Neuron (in vitro differentiated cells): ENCODE measurements at regions not wholly inside any gene's neighbourhood (a gene's known extent, or its start where the extent isn't known, plus 50 kb on each side); places are given as distances from the start of the nearest gene placed in this dataset.
"Not testable (repeated sequence)": the region's sequence is repeated elsewhere in the genome, so short reads cannot be mapped to it uniquely, and the experiment has no call there.

ENCODE experiments used
- H2AFZ ChIP-seq: one replicate; pipeline ENCODE4 v1.6.1; 2013; ENCODE audit warnings: low read depth, mild to moderate bottlenecking, inconsistent platforms, low read length, moderate library complexity
- H3K27me3 ChIP-seq: one replicate; pipeline ENCODE4 v1.6.1; 2013; ENCODE audit warnings: low read length; ENCODE audit not compliant: insufficient read depth
- H3K36me3 ChIP-seq: one replicate; pipeline ENCODE4 v1.6.1; 2013; ENCODE audit warnings: low read length; ENCODE audit not compliant: insufficient read depth
- H3K4me1 ChIP-seq: one replicate; pipeline ENCODE4 v1.6.1; 2013; ENCODE audit warnings: low read length; ENCODE audit not compliant: insufficient read depth
- H3K4me3 ChIP-seq: 2 replicates; pipeline ENCODE4 v1.5.1; 2013; ENCODE audit warnings: mild to moderate bottlenecking, low read length, moderate library complexity
- H3K9me3 ChIP-seq: one replicate; pipeline ENCODE4 v1.6.1; 2013; ENCODE audit warnings: low read length

GRCh38 chr2:187869195-187869594, 315.0 kb upstream of the TFPI start:
- no peaks in the 10 kb centered on the region for H3K27me3 ChIP-seq
- H3K4me1 ChIP-seq: no peaks in the 10 kb centered on the region
- H3K36me3 ChIP-seq: no peaks in the 10 kb centered on the region
- H2AFZ ChIP-seq: no peak overlapping the region
- H3K4me3 ChIP-seq: no peak overlapping the region
- H3K9me3 ChIP-seq: no peaks in the 10 kb centered on the region

- no peaks in the 10 kb centered on the region for H3K27me3 ChIP-seq
- no peaks in the 10 kb centered on the region for H3K36me3 ChIP-seq
- H3K4me1 ChIP-seq: no peaks in the 10 kb centered on the region
- H3K4me3 ChIP-seq: no peak overlapping the region
- no peak overlapping the region for H2AFZ ChIP-seq
- H3K9me3 ChIP-seq: no peaks in the 10 kb centered on the region
These were observed 317.3 kb upstream of the TFPI start for GRCh38 chr2:187871506-187871905.

GRCh38 chr2:187873132-187873531, 318.9 kb upstream of the TFPI start:
- Histone ChIP-seq H3K27me3 (no peaks in the 10 kb centered on the region), H3K4me1 (peaks cover 1% of the 10 kb centered on the region), H3K9me3 (no peaks in the 10 kb centered on the region), H2AFZ (no peak overlapping the region), H3K4me3 (no peak overlapping the region), H3K36me3 (no peaks in the 10 kb centered on the region)

- H3K9me3 ChIP-seq: no peaks in the 10 kb centered on the region
- H3K4me1 ChIP-seq: peaks cover 1% of the 10 kb centered on the region
- no peaks in the 10 kb centered on the region for H3K27me3 ChIP-seq
- no peaks in the 10 kb centered on the region for H3K36me3 ChIP-seq
- no peak overlapping the region for H2AFZ ChIP-seq
- H3K4me3 ChIP-seq: no peak overlapping the region
These were observed 320.6 kb upstream of the TFPI start for GRCh38 chr2:187874786-187875185.

GRCh38 chr2:187875261-187876141, 321.3 kb upstream of the TFPI start:
- H3K9me3 ChIP-seq: no peaks in the 10 kb centered on the region
- H3K36me3 ChIP-seq: no peaks in the 10 kb centered on the region
- H3K27me3 ChIP-seq: no peaks in the 10 kb centered on the region
- H3K4me1 ChIP-seq: peaks cover 1% of the 10 kb centered on the region
- H3K4me3 ChIP-seq: no peak overlapping the region
- H2AFZ ChIP-seq: no peak overlapping the region

- H3K27me3 ChIP-seq: no peaks in the 10 kb centered on the region
- no peaks in the 10 kb centered on the region for H3K9me3 ChIP-seq
These were observed 322.3 kb upstream of the TFPI start for GRCh38 chr2:187876554-187876953.

GRCh38 chr2:187877391-187877790, 323.2 kb upstream of the TFPI start:
- H3K4me3 ChIP-seq: no peak overlapping the region
- peaks cover 1% of the 10 kb centered on the region for H3K4me1 ChIP-seq
- H3K9me3 ChIP-seq: no peaks in the 10 kb centered on the region
- H3K27me3 ChIP-seq: no peaks in the 10 kb centered on the region
- H3K36me3 ChIP-seq: no peaks in the 10 kb centered on the region
- no peak overlapping the region for H2AFZ ChIP-seq

More at GRCh38 chr2:187876554-187876953, 322.3 kb upstream of the TFPI start:
- Histone ChIP-seq H3K4me3 (no peak overlapping the region), H3K36me3 (no peaks in the 10 kb centered on the region), H3K4me1 (peaks cover 1% of the 10 kb centered on the region), H2AFZ (no peak overlapping the region)

GRCh38 chr2:187878112-187878511, 323.9 kb upstream of the TFPI start:
- Histone ChIP-seq H3K4me3 (no peak overlapping the region), H3K4me1 (peaks cover 1% of the 10 kb centered on the region), H3K36me3 (no peaks in the 10 kb centered on the region), H3K27me3 (no peaks in the 10 kb centered on the region), H3K9me3 (no peaks in the 10 kb centered on the region), H2AFZ (no peak overlapping the region)

GRCh38 chr2:187879491-187879890, 325.3 kb upstream of the TFPI start:
- Histone ChIP-seq H2AFZ (no peak overlapping the region), H3K9me3 (no peaks in the 10 kb centered on the region), H3K4me1 (peaks cover 1% of the 10 kb centered on the region), H3K27me3 (no peaks in the 10 kb centered on the region), H3K36me3 (no peaks in the 10 kb centered on the region), H3K4me3 (no peak overlapping the region)

GRCh38 chr2:187884003-187884402, 329.8 kb upstream of the TFPI start:
- Histone ChIP-seq H3K36me3 (no peaks in the 10 kb centered on the region), H3K4me1 (no peaks in the 10 kb centered on the region), H3K9me3 (no peaks in the 10 kb centered on the region), H3K4me3 (no peak overlapping the region), H2AFZ (no peak overlapping the region), H3K27me3 (no peaks in the 10 kb centered on the region)

- Histone ChIP-seq H3K27me3 (no peaks in the 10 kb centered on the region), H3K4me3 (no peak overlapping the region), H3K4me1 (no peaks in the 10 kb centered on the region), H3K9me3 (no peaks in the 10 kb centered on the region), H2AFZ (no peak overlapping the region), H3K36me3 (no peaks in the 10 kb centered on the region)
These were observed 336.5 kb upstream of the TFPI start for GRCh38 chr2:187890690-187891089.

GRCh38 chr2:187900021-187900420, 345.8 kb upstream of the TFPI start:
- Histone ChIP-seq H3K36me3 (no peaks in the 10 kb centered on the region), H3K27me3 (no peaks in the 10 kb centered on the region), H3K4me1 (no peaks in the 10 kb centered on the region), H2AFZ (no peak overlapping the region), H3K4me3 (no peak overlapping the region), H3K9me3 (no peaks in the 10 kb centered on the region)

- H3K4me1 ChIP-seq: no peaks in the 10 kb centered on the region
- no peaks in the 10 kb centered on the region for H3K9me3 ChIP-seq
- H3K27me3 ChIP-seq: no peaks in the 10 kb centered on the region
- H3K4me3 ChIP-seq: no peak overlapping the region
- H3K36me3 ChIP-seq: no peaks in the 10 kb centered on the region
- no peak overlapping the region for H2AFZ ChIP-seq
These were observed 351.8 kb upstream of the TFPI start for GRCh38 chr2:187906021-187906420.

GRCh38 chr2:187910922-187911321, 356.7 kb upstream of the TFPI start:
- not testable (repeated sequence) for H2AFZ ChIP-seq, H3K27me3 ChIP-seq, H3K4me3 ChIP-seq, H3K4me1 ChIP-seq, H3K9me3 ChIP-seq, H3K36me3 ChIP-seq
